Dedifferentiated amniotic fluid mesenchymal stem cell (primary cell): ENCODE measurements at regions not wholly inside any gene's neighbourhood (a gene's known extent, or its start where the extent isn't known, plus 50 kb on each side); places are given as distances from the start of the nearest gene placed in this dataset.

Source experiments
- DNase-seq: peaks from one replicate; pipeline ENCODE4 v3.0.0-alpha.2; 2016; ENCODE audit errors: extremely low spot score

- no peak for DNase-seq
Measured at GRCh38 chr5:77844623-77845323, 68.6 kb upstream of the TBCA start.

- no peak for DNase-seq
Measured at GRCh38 chr5:77844373-77844622, 68.2 kb upstream of the TBCA start.

DNA sequence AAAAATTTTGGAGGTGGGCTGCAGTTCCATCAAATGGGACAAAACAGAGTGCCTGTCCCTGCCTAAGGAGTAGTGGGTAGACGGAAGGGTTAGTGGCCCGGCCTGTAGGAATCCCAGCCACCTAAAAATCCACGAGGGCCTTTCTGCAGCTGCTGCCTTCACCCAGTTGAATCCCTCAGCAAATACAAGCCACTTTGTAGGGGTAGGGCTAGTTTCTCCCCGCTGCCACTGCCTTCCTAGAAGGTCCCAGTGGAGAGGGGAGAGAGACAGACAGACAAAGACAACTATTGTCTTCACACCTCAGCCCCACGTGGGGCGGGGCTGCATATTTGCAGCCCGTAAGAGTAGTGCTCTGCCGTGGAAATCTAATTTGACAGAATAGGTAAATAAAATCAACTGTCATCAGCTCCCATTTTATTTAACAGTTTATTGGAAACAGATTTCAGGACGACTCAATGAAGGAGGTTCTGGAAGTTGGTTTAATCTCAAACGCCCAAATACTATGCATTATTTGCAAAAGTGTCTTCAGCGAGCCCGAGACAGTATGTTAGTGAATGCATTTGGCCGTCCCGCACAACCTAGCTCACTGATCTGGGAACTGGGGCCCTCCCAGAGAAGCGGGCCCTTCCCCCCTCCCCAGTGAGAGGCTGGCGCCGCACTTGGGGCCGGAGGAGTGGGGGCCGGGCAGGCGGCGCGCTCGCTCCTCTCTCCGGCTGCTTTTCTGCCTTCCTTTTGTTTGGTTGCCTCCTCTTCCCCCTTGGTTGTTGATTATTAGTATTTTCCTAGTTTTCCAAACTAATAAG is 67.6 kb upstream of the TBCA start:
- no peak for DNase-seq

GRCh38 chr5:77842243-77842642 is 66.1 kb upstream of the TBCA start:
- DNase-seq, result peak; percentile 52

DNA sequence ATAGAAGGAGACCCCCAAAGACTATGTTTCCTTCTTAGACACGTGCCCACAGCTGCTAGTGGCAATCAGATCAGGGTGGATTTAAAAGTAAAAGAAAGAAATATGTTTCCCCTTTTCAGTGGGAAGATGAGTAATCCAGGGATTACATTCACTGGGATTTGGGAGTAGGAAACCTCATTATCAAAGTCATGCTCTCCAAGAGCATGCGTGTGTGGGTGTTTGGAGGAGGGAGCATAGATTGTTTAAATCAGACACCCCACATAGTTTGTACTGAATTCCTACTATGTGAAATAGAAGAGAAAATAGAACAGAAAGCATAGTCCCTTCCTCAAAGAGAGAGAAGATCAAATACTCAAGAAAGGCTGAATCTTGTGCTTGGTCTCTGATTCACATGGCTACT is 65.5 kb upstream of the TBCA start:
- DNase-seq, result no peak

DNA sequence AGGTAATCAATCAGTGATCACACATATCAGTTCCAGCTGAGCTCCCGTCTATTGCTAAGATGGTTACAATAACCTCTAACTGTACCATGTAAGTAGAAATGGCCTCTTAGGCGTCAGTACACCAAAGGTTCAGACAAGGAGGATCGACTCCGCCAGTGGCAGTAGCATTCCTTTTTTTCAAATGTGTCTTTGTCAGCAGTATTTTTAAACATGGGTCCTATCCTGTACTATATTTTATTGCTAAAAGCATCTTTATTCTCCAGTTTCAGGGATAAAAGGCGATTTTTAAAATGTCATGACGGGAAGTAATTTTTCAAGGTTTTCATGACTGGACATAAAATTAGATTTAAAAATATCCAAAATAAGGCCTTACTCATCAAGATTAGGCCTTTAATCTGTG is 64.8 kb upstream of the TBCA start:
- DNase-seq, result no peak

- DNase-seq, result no peak
Measured at GRCh38 chr5:77839691-77840090, 63.6 kb upstream of the TBCA start.

GRCh38 chr5:77832938-77833337 is 56.8 kb upstream of the TBCA start:
- no peak for DNase-seq

DNA sequence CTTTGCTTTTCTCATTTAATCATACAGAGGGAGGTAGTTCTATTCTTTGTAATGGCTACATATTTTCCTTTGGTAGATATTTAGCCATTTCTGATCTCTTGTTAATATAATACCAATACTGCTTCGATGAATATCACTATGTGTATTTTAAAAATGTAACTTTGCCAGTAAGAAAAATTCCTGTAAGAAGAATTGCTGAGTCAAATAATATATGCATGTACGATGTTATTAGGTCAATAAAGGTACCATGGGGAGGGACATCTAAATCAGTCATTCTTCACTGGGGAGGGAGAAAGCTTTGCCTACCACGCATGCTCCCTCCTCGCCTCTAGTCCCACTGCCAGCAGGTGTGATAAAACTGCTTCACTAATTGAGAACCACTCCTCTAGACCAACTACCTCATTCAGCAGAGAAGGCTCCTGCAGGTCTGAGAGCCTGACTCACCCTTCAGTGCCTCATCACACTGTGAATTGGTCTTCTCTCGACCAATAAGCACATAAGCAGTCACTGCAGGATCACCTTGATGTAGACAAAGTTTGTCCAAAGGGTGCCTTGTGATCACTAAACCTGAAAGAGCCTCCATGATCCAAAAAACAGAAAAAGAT is 56.1 kb upstream of the TBCA start:
- no peak for DNase-seq

DNA sequence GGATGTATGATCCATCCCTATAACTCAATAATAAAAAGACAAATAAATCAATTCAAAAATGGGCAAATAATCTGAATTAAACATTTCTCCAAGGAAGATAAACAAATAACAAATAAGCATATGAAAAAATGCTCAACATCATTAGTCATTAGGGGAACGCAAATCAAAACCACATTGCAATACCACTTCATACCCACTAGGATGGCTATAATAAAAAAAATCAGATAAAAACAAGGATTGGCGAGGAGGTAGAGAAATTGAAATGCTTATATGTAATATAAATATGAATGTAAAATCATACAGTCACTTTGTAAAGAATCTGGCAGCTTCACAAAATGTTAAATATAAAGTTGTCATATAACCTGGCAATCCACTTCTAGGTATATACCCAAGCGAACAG is 52.3 kb upstream of the TBCA start:
- no peak for DNase-seq
